ENCODE measurements at regions not wholly inside any gene's neighbourhood (a gene's known extent, or its start where the extent isn't known, plus 50 kb on each side); places are given as distances from the start of the nearest gene placed in this dataset.
"Not testable (repeated sequence)": the region's sequence is repeated elsewhere in the genome, so short reads cannot be mapped to it uniquely, and the experiment has no call there.

DNA sequence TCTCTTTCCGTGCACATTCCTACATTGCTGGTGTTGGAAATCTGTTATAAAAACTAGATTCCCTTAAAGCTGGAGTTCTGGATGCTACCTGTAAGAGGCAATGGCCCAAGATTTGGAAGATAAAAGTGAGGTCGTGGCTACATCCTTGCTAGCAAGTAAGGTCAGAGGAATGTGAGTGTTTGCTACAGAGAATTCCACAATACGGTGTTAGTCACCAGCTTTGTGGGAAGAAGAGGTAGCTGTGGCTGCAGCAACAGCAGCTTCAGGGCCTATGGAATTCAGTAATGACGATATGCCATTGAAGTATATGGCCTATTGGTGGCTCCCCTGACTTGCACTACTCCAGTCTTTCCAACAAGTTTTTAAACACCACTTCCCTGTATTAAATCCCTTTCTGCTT, 227.7 kb upstream of the TMEM260 start:
- peak; percentile 17 for DNase-seq

DNA sequence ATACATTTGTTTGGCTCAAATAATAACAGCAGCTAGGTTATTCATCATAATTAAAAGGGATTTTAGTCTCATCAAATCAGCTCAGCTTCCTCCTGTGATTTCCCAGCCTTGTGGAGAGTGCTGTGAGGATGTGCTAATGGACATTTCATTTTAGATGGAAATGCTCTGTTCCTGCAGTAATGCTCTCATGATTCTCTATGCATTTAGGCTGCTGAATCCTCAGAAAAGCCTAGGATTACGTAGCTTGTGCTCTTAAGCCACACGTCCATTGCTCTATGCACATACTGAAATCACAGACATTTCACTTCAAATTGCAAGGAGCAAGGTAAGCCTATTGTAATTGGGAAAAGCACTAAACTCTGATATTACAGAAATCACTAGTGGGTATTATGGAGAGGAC, 226.6 kb upstream of the TMEM260 start:
- DNase-seq: no peak
- in situ Hi-C loops (cut with HindIII; ENCODE audit: low pct_ligation_motif_present, low pct_unique_long_range_greater_than_20kb, low sequenced_read_pairs): no loop called here

More for the DNA sequence above, 227.7 kb upstream of the TMEM260 start:
- in situ Hi-C loops (cut with HindIII; ENCODE audit: low pct_ligation_motif_present, low pct_unique_long_range_greater_than_20kb, low sequenced_read_pairs): no loop called here

DNA sequence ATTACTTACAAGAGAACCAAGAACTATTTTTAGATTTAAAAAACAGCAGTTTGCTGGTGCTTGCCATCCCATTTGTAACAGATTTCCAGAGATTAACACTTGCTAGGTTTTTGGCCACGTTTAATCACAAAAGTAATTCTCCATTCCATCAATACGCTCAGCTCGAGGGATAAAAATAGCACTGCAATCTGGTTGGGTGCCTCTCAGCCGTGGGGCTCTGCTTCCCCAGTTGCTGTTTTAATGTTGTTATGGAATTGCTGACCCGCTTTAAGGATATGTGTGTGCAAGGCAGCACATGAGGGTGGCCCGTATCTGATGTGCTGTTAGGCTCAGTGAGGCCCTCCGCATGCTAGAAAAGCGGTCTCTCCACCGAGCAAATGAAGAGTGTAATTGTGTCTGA, 222.2 kb upstream of the TMEM260 start:
- no peak for DNase-seq
- in situ Hi-C loops (cut with HindIII; ENCODE audit: low pct_ligation_motif_present, low pct_unique_long_range_greater_than_20kb, low sequenced_read_pairs): no loop called here

DNA sequence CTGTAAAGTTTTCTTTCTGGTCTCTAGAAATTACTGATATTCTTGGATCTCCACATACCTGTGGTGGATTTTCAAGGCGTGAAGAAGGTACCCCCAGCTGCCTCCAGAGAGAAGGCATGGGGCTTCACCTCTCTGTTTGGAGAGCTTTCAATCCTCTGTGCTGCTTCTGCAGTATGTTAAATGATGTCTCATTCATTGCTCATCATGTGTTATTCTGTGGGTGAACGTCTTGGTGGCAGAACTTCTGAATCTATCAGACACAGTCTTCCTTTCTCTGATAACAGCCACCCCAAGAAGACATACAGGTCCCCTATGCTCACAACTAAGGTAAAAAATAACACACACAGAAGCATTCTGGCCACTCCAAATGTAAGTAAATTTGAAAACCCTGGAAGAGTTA, 221.3 kb upstream of the TMEM260 start:
- DNase-seq: no peak
- in situ Hi-C loops (cut with HindIII; ENCODE audit: low pct_ligation_motif_present, low pct_unique_long_range_greater_than_20kb, low sequenced_read_pairs): no loop called here

DNA sequence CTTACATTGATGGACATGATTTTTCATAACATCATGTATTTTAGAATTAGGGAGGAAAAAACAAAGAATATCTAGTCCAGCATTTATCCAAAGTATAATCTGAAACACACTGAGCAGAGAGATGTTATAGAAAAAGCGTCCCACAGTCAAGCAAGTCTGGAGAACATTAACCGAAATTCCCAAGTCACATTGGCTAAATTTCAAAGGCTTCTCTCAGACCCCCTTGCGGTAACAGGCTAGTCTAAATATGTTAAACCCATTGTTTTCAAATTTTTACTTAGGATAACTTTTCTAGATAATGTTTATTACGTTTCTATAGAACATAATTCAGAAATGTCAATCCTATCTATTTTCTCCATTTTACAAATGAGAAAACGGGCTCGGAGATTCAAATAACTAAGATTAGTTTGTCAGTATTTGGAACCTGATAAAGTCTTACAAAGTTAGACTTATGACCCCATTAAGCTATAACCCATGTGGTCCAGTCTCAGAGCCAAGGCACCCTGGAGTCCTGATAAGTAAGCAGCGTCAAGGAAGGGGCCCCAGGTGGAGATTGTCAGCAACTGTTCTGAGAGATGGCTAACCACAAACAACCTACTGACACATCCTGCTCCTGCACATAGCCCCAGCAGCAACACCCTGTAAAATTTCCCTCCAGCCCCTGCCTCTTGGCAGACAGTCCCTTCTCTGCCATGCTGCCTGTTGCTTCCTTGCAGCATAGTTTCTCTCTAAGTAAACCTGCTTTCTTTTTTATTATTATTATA, 220.6 kb upstream of the TMEM260 start:
- in situ Hi-C loops (cut with HindIII; ENCODE audit: low pct_ligation_motif_present, low pct_unique_long_range_greater_than_20kb, low sequenced_read_pairs): no loop called here
- no peak for DNase-seq

DNA sequence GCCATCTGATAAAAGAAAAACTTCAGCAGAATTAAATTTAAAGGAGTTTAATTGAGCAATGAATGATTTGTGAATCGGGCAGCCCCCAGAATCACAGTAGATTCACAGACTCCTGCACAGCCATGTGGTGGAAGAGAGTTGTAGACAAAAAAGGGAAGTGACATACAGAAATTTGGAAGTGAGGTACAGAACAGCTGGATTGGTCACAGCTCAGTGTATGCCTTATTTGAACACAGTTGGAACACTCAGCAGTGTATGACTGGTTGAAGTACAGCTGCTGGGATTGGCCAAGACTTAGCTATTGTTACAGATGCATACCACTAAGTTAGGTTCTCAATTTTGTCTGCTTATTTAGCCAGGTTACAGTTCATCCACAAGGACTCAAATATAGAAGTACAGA, 213.9 kb upstream of the TMEM260 start:
- in situ Hi-C loops (cut with HindIII; ENCODE audit: low pct_ligation_motif_present, low pct_unique_long_range_greater_than_20kb, low sequenced_read_pairs): not testable (repeated sequence)

DNA sequence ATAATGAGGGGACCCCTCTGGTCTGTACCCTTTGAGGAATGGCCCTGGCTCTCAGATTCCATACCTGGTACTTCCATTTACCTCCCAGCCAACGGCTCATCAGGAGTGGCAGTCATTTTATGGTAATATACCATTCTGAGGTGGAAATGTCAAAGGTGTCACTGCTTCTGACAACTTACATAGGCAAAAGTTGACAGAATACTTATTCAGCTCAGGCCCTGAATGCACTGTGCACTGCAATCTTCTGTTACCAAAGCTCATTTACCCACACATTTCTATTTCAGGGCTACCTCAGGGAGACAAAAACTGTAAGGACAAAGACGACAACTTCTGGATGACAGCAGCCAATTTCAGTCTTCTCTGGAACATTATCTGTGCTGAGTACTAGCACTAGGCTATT, 212.2 kb upstream of the TMEM260 start:
- DNase-seq: no peak
- in situ Hi-C loops (cut with HindIII; ENCODE audit: low pct_ligation_motif_present, low pct_unique_long_range_greater_than_20kb, low sequenced_read_pairs): no loop called here

More for the DNA sequence above, 213.9 kb upstream of the TMEM260 start:
- not testable (repeated sequence) for DNase-seq

DNA sequence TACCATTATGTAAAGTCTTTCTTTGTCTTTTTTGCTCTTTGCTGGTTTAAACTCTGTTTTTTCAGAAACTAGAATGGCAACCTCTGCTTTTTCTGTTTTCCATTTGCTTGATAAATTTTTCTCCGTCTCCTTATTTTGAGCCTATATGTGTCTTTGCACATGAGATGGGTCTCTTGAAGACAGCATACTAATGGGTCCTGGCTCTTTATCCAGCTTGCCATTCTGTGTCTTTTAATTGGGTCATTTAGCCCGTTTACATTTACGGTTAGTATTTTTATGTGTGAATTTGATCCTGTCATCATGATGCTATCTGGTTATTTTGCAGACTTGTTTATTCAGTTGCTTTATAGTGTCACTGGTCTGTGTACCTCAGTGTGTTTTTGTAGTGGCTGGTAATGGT, 207.9 kb upstream of the TMEM260 start:
- DNase-seq: no peak
- in situ Hi-C loops (cut with HindIII; ENCODE audit: low pct_ligation_motif_present, low pct_unique_long_range_greater_than_20kb, low sequenced_read_pairs): no loop called here

DNA sequence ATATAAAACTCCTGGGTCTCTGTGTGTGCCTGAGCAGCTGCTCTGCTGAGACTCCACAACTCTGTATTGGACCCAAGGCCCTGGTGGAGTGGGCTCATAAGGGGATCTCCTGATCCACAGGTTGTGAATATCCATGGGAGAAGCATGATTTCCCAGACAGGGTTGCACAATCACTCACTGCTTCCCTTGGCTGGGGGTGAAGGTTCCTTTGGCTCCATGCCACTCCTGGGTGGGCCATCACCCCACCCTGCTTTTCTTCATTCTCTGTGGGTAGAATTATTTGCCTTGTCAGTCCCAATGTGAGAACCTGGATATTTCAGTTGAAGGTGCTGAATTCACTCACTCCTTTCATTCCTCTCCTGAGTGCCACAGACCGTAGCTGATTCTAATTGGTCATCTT, 205.2 kb upstream of the TMEM260 start:
- no peak for DNase-seq
- in situ Hi-C loops (cut with HindIII; ENCODE audit: low pct_ligation_motif_present, low pct_unique_long_range_greater_than_20kb, low sequenced_read_pairs): no loop called here

DNA sequence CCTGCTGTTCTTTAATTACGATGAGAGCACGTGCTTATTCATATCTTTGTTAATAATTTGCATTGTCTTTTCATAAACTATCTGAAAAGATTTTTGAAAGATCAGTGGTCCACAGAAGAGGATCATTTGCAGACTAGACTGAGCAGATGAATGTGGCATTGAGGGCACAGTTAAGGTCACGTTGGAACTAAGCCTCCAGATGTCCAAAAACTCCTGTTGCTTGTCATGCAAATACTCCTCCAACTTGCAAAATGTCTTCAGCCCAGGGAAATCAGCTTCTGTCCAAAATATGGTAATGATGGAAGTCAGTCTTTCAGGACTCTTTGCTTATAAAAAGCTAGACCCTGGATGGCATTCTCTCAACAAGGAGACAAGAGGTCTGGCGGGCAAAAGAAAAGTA, 201.6 kb upstream of the TMEM260 start:
- in situ Hi-C loops (cut with HindIII; ENCODE audit: low pct_ligation_motif_present, low pct_unique_long_range_greater_than_20kb, low sequenced_read_pairs): no loop called here
- DNase-seq: no peak

DNA sequence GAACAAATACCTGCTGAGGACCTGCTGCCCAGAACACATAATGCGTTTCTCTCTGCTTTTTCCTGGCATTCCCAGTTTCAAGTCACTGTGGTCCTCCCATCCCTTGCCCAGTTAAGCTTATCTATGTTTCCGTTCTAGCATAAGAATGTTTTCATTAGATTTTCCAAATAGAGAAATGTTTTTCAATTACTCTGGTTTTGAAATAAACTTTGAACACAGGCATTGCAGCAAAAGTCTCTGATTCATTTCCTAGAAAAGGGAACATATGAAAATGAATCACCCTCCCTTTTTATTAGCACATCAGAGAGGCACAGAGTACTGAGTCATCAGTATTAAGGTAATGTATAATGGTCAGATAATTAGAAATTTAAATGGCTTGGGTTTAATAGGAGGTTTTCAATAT, 201.1 kb upstream of the TMEM260 start:
- in situ Hi-C loops (cut with HindIII; ENCODE audit: low pct_ligation_motif_present, low pct_unique_long_range_greater_than_20kb, low sequenced_read_pairs): no loop called here
- DNase-seq: no peak

DNA sequence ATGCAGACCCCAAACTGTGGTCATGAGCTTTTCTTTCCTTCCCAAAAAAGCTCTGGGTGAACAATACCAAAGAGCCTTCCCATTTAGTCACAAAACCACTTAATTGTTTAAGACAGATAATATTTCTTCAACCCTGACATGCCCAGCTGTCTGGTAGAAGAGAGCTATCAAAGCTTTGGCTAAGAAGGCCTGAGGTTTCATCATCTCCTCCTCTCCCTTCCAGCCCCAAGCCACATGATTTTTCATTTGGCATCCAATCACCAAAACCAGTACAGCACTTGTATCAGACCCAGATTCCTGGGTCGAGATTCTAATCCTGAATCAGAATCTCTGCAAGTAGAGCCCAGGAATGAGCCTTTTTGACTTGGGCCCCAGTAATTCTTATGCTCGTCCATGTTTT, 199.6 kb upstream of the TMEM260 start:
- in situ Hi-C loops (cut with HindIII; ENCODE audit: low pct_ligation_motif_present, low pct_unique_long_range_greater_than_20kb, low sequenced_read_pairs): no loop called here
- no peak for DNase-seq

DNA sequence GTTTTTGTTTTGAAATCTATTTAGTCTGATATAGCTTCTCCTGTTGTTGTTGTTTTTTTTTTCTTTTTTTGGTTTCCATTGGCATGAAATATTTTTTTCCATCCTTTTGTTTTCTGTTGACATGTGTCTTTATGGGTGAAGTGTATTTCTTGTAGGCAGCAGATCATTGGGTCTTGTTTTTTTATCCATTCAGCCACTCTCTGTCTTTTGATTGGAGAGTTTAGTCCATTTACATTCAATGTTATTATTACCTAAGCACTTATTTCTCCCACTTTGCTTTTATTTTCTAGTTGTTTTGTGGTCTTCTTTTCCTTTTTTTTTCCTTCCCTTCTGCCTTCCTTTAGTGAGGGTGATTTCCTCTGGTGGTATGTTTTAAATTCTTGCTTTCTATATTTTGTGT, 193.6 kb upstream of the TMEM260 start:
- in situ Hi-C loops (cut with HindIII; ENCODE audit: low pct_ligation_motif_present, low pct_unique_long_range_greater_than_20kb, low sequenced_read_pairs): no loop called here
- DNase-seq: no peak

DNA sequence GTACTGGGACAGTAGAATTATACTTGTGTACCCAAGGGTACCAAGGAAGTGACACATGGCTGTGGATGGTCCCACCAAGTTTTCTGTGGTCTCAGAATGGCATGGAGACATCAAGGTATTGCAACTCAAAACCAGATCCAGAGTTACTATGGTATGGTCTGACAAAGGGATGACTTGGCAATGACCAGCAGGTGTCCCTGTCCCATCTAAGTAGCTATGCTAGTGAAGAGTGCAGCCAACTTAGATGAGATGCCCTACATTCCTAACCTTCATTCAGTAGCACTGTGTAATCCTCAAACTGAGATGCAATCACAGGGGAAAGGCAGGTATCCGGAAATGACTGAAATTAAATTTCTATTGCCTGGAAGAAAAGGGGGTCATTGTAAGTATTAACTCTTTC, 188.7 kb upstream of the TMEM260 start:
- no peak for DNase-seq
- in situ Hi-C loops (cut with HindIII; ENCODE audit: low pct_ligation_motif_present, low pct_unique_long_range_greater_than_20kb, low sequenced_read_pairs): no loop called here

DNA sequence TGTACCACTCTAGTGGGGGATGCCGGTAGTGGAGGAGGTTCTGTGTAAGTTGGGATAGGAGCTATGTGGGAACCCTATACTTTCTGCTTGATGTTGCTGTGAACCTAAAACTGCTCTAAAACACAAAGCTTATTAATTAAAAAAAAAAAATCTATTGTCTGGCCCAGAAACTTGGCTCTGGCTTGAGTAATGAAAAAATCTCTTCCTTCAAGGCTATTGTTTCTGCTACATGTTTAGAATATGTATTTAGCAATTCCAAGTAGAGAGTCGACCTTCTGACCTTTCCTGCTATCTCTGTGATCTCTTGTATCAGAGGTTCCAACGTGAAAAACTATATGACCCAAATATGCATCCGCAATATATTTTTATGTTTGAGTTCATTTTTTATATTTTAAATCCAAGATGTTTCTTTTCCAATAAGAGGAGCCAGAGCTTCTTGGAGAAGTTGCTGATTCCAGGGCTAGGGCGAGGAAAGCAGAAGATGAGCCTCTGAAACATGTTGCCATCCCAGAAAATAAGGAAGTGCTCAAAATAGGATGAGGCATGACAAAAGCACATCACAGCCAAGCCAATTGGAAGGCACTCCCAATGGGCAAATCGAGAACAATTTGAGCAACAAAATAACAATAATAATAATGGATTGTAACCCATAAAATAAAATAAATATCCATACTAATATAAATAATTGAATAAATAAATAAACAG, 184.6 kb upstream of the TMEM260 start:
- in situ Hi-C loops (cut with HindIII; ENCODE audit: low pct_ligation_motif_present, low pct_unique_long_range_greater_than_20kb, low sequenced_read_pairs): no loop called here
- no peak for DNase-seq

DNA sequence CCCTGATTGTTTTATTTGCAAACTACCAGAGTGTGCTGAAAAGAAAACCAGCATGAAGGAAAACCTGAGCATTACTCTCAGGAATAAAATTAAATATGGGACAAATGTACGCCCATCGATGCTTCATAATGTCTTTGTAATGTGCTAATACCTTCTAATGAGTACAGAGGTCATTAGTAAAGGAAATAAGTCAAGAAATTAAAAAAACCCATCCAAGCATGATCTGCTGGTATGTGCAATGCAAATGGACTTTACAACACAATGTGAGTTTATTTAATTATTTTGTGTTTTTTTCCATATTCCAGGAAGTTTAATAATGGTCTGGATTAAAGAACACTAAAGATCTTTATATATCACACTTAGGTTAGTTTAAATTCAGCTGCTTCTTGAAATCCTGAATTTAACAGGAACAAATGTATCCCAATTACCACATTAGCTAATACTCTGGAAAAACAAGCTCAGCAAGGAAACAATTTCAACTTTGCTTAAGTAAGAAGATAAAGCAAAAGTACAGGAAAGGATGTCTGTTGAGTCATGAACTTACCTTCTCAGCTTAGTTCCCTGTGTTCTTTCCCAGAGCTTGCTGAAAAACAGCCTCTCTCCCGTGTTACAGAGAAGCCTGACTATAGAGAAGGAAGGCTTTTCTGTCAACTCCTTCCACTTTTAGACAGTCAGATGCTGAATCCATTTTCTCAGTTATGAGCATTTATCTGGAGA, 179.3 kb upstream of the TMEM260 start:
- in situ Hi-C loops (cut with HindIII; ENCODE audit: low pct_ligation_motif_present, low pct_unique_long_range_greater_than_20kb, low sequenced_read_pairs): no loop called here
- DNase-seq: no peak

DNA sequence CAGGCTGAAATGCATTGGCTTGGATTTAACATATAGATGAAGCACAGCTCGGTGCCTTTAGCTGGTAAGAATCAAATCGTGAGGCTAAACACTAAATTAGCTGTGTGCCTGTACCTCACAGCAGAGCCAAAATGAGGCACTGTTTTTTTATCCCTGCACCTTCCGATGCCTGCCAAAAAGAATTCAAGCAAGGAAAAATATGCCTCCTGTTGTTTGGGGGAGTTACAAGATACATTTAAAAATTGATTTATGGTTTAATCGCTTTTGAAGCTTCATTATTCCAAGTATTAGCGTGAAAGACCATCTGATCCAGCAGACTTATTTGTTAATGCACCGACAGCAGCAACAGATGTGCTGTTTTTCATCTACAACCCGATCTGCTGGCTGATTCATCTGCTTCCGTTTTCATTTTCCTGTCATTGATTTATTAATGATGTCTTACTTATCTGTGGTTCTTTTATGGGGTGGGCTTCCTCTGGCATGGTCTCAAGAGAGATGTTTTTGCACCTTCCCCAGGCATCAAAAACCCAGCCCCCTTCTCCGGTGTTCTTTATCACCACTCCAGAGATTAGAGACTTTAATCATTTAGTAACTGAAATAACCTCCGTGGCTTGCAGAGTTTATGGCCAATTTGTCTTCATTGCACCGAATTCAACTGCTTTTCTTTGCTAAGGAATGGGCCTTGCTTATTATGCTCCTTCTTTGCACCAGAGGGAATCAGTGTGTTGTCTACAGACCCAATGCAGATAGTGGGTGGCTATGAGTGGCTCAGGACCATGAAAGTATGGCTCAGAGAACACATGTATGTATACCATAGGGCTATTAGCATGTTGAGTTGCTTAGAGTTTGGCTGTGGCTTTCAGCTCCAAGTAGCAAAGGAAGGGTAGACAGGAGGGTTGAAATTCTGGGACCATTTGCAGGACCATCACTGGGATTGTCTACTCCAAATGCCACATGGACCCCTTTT, 166.8 kb upstream of the TMEM260 start:
- in situ Hi-C loops (cut with HindIII; ENCODE audit: low pct_ligation_motif_present, low pct_unique_long_range_greater_than_20kb, low sequenced_read_pairs): no loop called here

DNA sequence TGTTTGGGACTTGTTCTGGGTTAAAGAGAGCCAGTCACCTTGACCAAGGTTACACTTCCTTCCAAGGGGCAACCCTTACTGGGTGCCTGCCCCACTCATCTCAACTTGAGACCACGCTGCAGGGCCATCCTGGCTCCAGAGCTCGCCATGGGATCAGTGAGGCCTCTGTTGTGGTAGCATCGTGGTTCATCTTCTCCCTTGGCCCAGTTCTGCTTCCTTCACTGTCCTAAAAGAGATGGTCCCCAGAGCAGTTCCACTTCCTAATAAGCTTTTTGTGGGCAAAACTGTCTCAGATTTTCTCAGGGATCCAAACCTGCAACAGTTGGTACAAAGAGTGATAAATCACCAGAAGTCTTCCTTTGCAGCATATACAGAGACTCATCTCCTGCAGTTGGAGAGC, 165.9 kb upstream of the TMEM260 start:
- in situ Hi-C loops (cut with HindIII; ENCODE audit: low pct_ligation_motif_present, low pct_unique_long_range_greater_than_20kb, low sequenced_read_pairs): no loop called here
- DNase-seq: no peak

More for the DNA sequence above, 166.8 kb upstream of the TMEM260 start:
- DNase-seq: no peak

DNA sequence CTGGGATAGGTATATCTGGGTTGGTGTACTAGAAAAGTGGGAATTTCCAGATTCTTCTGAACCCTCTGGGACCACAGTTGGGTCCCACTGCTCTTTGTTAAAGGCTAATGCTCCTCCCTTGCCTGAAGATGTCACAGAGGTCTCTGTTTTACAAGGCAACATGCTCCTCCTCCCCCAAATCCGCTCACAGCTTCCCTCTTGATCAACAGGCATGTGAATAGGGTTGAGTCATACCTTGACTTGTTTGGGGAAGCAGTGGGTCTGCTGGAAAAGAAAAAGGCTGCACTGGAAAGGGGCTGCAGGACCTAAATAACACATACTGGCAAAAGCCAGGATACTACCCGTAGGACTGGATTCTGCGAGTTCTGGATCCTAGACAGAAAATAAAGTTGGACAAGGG, 165.4 kb upstream of the TMEM260 start:
- DNase-seq: no peak
- in situ Hi-C loops (cut with HindIII; ENCODE audit: low pct_ligation_motif_present, low pct_unique_long_range_greater_than_20kb, low sequenced_read_pairs): no loop called here
